B cell (primary cell): ENCODE measurements at regions not wholly inside any gene's neighbourhood (a gene's known extent, or its start where the extent isn't known, plus 50 kb on each side); places are given as distances from the start of the nearest gene placed in this dataset.
"Not testable (repeated sequence)": the region's sequence is repeated elsewhere in the genome, so short reads cannot be mapped to it uniquely, and the experiment has no call there.

Source experiments
- EZH2 ChIP-seq: IDR thresholded peaks from 2 replicates; pipeline ENCODE4 v1.6.1; 2012; ENCODE audit warnings: borderline replicate concordance, low read depth, mild to moderate bottlenecking, moderate library complexity, low read length; ENCODE audit not compliant: insufficient read depth, poor library complexity, severe bottlenecking
- TF ChIP-seq, protein P1 (sequence below): fragments of 200-600 bp; IDR thresholded peaks from one replicate; pipeline ENCODE4 v1.8.0; 2022; ENCODE audit warnings: antibody characterized with exemption, mild to moderate bottlenecking

DNA sequence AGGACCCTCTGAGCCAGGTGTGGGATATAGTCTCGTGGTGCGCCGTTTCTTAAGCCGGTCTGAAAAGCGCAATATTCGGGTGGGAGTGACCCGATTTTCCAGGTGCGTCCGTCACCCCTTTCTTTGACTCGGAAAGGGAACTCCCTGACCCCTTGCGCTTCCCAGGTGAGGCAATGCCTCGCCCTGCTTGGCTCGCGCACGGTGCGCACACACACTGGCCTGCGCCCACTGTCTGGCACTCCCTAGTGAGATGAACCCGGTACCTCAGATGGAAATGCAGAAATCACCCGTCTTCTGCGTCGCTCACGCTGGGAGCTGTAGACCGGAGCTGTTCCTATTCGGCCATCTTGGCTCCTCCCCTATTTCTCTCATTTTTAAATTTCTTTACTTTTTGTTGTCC is 562.4 kb upstream of the RAB6C start:
- TF ChIP-seq, protein P1, sequence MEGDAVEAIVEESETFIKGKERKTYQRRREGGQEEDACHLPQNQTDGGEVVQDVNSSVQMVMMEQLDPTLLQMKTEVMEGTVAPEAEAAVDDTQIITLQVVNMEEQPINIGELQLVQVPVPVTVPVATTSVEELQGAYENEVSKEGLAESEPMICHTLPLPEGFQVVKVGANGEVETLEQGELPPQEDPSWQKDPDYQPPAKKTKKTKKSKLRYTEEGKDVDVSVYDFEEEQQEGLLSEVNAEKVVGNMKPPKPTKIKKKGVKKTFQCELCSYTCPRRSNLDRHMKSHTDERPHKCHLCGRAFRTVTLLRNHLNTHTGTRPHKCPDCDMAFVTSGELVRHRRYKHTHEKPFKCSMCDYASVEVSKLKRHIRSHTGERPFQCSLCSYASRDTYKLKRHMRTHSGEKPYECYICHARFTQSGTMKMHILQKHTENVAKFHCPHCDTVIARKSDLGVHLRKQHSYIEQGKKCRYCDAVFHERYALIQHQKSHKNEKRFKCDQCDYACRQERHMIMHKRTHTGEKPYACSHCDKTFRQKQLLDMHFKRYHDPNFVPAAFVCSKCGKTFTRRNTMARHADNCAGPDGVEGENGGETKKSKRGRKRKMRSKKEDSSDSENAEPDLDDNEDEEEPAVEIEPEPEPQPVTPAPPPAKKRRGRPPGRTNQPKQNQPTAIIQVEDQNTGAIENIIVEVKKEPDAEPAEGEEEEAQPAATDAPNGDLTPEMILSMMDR = not testable (repeated sequence)
- TF ChIP-seq EZH2 = not testable (repeated sequence)
